Stomach (tissue), 4 donors: ENCODE measurements at regions not wholly inside any gene's neighbourhood (a gene's known extent, or its start where the extent isn't known, plus 50 kb on each side); places are given as distances from the start of the nearest gene placed in this dataset.

Experiments
- CTCF ChIP-seq, 7 experiments: fragments of 450-650 bp in 4 of 7; fragments of 200-600 bp in 3 of 7; sonication (generic) in 3 of 7; IDR thresholded peaks; one replicate each; pipeline ENCODE4 v1.5.1; 2016 to 2019; ENCODE audit warnings: antibody characterized with exemption in 7 of 7, control low read depth in 2 of 7, mild to moderate bottlenecking in 1 of 7
- EP300 ChIP-seq: sonication (generic); formaldehyde crosslinking; IDR thresholded peaks from one replicate; pipeline ENCODE4 v1.6.1; 2017; ENCODE audit warnings: antibody characterized with exemption
- POLR2AphosphoS5 ChIP-seq, 3 donors: sonication (generic); formaldehyde crosslinking; IDR thresholded peaks; one replicate each; pipeline ENCODE4 v1.6.1; 2016; ENCODE audit warnings: antibody characterized with exemption in 3 of 3

- TF ChIP-seq POLR2AphosphoS5 (IDR thresholded peaks at IDR 0.05): no peak
- no peak for TF ChIP-seq CTCF (IDR thresholded peaks at IDR 0.05)
- no peak for TF ChIP-seq EP300
Observed at GRCh38 chr11:128231845-128232410, 355.4 kb downstream of the ETS1 start.
